A204.1 (cell line): ENCODE measurements at regions not wholly inside any gene's neighbourhood (a gene's known extent, or its start where the extent isn't known, plus 50 kb on each side); places are given as distances from the start of the nearest gene placed in this dataset.
"Not testable (repeated sequence)": the region's sequence is repeated elsewhere in the genome, so short reads cannot be mapped to it uniquely, and the experiment has no call there.

ENCODE experiments used
- FAIRE-seq: peaks from 2 replicates; lab custom pipeline; 2012; peaks lifted over from hg19 to GRCh38; lab: Jason Lieb, UNC

GRCh38 chr4:30837861-30838260 lies 117.7 kb downstream of the PCDH7 start:
- FAIRE-seq, result no peak

- FAIRE-seq, result no peak
Measured at GRCh38 chr4:30838331-30838730, 118.2 kb downstream of the PCDH7 start.

- FAIRE-seq, result no peak
Measured at GRCh38 chr4:30839583-30840520, 119.7 kb downstream of the PCDH7 start.

GRCh38 chr4:30840571-30840970 lies 120.4 kb downstream of the PCDH7 start:
- FAIRE-seq, result no peak

- no peak for FAIRE-seq
Measured at GRCh38 chr4:30842142-30842541, 122.0 kb downstream of the PCDH7 start.

- no peak for FAIRE-seq
Measured at GRCh38 chr4:30842689-30843088, 122.5 kb downstream of the PCDH7 start.

GRCh38 chr4:30844861-30845582 lies 124.9 kb downstream of the PCDH7 start:
- no peak for FAIRE-seq

- no peak for FAIRE-seq
Measured at GRCh38 chr4:30847167-30847566, 127.0 kb downstream of the PCDH7 start.

- FAIRE-seq, result no peak
Measured at GRCh38 chr4:30847958-30848357, 127.8 kb downstream of the PCDH7 start.

- FAIRE-seq, result no peak
Measured at GRCh38 chr4:30854531-30854930, 134.4 kb downstream of the PCDH7 start.

- FAIRE-seq, result no peak
Measured at GRCh38 chr4:30855232-30855631, 135.1 kb downstream of the PCDH7 start.

GRCh38 chr4:30856795-30857564 lies 136.8 kb downstream of the PCDH7 start:
- no peak for FAIRE-seq

GRCh38 chr4:30860978-30861377 lies 140.8 kb downstream of the PCDH7 start:
- FAIRE-seq, result no peak

GRCh38 chr4:30862196-30862595 lies 142.0 kb downstream of the PCDH7 start:
- no peak for FAIRE-seq

- FAIRE-seq, result no peak
Measured at GRCh38 chr4:30863021-30863420, 142.9 kb downstream of the PCDH7 start.

- FAIRE-seq, result no peak
Measured at GRCh38 chr4:30865691-30866090, 145.5 kb downstream of the PCDH7 start.

GRCh38 chr4:30866346-30866745 lies 146.2 kb downstream of the PCDH7 start:
- FAIRE-seq, result no peak

- no peak for FAIRE-seq
Measured at GRCh38 chr4:30866907-30867306, 146.7 kb downstream of the PCDH7 start.

GRCh38 chr4:30867427-30867826 lies 147.3 kb downstream of the PCDH7 start:
- FAIRE-seq, result no peak

GRCh38 chr4:30868111-30868895 lies 148.1 kb downstream of the PCDH7 start:
- FAIRE-seq, result no peak

- not testable (repeated sequence) for FAIRE-seq
Measured at GRCh38 chr4:30869387-30869786, 149.2 kb downstream of the PCDH7 start.

GRCh38 chr4:30870513-30870912 lies 150.3 kb downstream of the PCDH7 start:
- no peak for FAIRE-seq
